GM18873 (cell line): ENCODE measurements at regions not wholly inside any gene's neighbourhood (a gene's known extent, or its start where the extent isn't known, plus 50 kb on each side); places are given as distances from the start of the nearest gene placed in this dataset.

ENCODE experiments used
- ATAC-seq: cut with Tn5 transposase; IDR thresholded peaks from one replicate; pipeline ENCODE4 v1.9.1; 2021; ENCODE audit warnings: mild to moderate bottlenecking, moderate library complexity, moderate number of reproducible peaks; ENCODE audit not compliant: unreplicated experiment, low FRiP score

- ATAC-seq = peak; percentile 71
Measured at GRCh38 chr5:88666761-88667495, 216.1 kb downstream of the MEF2C start.

- no peak for ATAC-seq
Measured at GRCh38 chr5:88665750-88666215, 217.2 kb downstream of the MEF2C start.

DNA sequence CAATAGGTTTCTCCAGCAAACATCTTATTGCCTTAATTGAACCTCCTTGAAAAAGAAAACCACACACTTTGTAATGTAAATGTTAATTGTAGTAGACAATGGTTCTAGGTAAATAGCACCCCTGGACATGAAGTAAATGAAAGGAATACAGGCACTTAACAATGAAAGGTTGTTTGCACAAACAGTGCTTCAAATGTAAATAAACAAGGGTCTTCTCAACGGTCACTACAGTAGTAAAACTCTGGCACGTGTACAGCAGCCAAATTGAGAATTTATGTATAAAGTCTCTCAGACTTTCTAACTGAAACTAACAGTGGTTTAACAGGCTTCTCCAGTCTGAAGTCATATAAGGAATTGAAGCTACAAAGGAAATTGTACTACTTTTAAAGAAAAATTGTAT, 218.3 kb downstream of the MEF2C start:
- ATAC-seq = no peak

DNA sequence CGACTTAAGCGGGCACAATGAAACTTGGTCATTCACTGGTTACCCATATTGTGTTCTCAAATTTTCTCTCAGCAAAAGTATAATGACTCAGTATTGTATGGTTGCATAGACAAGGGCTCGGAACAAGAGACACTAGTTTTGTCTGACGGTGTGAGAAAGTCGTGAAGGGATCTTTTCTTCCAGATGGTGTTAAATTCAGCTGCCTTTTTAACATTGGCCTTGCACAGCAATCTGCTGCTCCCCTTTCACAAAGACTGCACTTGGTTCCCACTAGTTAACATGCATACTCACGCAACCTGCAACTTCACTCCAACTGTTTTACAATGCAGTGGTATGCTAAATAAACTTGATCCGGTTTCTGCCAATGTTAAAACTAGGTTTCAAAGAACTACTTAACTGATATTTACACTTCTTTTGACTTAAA, 219.2 kb downstream of the MEF2C start:
- ATAC-seq = no peak

- ATAC-seq = no peak
Measured at GRCh38 chr5:88662846-88663245, 220.1 kb downstream of the MEF2C start.

- ATAC-seq = no peak
Measured at GRCh38 chr5:88661806-88662207, 221.2 kb downstream of the MEF2C start.

GRCh38 chr5:88660947-88661805, 221.8 kb downstream of the MEF2C start:
- peak; percentile 56 for ATAC-seq

DNA sequence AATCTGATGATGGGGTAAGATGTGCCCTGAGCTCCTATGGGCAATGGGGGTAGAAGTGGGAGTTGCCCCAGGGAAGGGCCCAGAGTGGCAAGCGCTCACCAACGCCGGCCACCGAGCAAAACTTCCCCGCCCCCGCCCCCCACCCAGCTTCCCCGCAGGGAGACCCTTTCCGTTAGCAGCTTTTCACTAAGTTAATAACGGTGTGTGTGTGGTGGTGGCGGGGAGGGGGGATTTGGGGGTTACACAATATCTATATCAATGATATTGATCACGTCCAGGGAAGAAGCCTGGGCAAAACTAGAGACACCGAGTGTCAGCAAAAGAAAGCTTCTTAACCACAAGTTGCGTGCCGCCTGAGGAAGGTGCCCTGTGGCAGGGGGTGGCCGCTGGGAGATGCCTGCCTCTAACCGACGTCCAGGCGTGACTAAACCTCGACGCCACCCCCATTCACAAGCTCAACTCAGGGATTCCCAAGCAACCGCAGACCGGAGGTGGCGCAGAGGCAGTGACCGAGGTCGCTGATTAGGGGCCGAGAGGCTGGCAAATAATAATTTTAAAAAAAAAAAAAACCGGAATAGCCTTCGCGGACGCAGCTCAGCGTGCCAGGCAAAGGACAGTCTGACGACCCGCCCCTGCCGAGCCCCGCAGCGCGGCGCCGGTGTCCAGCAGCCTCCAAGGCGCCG, 222.6 kb downstream of the MEF2C start:
- ATAC-seq = peak; percentile 35

DNA sequence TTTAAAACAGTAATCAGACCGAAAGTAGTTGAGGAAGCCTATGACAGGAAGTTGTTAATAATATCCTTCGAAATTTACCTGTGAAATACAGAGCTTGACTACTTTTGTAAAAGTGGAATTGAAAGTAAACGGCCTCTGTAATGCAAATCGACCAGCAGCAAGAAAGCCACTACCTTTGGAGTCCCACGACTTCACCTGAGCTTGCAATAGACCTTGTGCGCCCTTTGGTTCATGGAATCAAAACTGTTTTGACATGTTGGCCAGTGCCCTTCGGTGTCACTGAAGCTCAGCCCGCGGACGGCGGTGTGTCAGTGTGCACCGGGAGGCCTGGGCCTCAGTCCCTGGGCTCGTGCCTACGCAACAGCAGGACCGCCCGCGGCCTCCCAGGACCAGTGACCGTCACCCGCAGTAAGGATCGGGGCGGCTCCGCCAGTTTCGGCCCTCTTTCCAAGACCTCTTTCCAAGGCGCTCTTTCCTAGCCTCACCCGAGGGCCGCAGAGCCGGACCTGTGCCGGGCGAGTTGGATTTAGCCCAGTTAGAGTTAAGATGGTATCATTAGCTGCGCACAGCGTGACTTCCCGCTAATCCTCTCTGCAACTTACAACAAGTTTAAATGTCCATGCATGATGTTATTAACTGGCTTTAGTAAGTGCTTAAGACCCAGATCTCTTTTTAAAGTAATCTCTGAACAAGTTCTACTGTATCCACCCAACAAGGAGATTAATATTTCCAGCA, 223.3 kb downstream of the MEF2C start:
- ATAC-seq = peak; percentile 56

DNA sequence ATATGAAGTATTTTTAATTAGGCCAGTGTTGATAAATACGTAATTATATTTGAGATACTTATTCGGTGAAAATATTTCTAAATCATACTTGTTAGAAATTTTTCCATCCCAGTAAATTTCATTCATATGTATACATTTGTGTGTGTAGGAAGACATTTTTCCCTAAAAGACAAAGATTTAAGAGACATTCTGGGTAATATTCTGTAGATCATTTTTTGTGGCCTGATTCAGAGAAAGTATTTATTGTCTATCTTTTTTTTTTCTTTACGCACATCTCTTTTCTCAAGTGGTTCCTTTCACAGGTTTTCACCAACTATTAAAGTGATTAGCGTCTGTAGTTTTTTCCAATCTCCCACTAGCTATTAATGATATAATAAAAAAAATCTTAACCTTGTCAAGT, 224.1 kb downstream of the MEF2C start:
- no peak for ATAC-seq

GRCh38 chr5:88657906-88658775, 224.8 kb downstream of the MEF2C start:
- no peak for ATAC-seq

GRCh38 chr5:88657136-88657535, 225.8 kb downstream of the MEF2C start:
- ATAC-seq = no peak

- no peak for ATAC-seq
Measured at GRCh38 chr5:88656221-88656950, 226.6 kb downstream of the MEF2C start.

DNA sequence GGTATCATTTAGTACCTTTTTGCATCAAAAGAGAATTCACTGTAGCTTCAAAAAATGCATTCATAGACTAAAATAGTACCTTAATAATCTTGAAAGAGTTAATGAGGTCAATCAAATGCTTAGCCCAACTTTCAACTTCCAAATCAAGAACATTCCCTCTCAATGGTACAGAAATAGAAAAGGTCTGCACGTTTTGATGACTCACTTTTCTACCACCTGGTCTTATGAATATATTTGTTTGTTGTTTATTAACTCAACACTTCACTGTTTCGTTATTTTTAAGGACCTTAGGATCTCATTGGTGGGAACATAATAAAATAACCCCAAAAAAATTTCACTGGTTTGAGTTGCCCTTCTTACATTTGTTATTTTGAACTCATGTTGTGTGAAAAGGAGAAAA, 229.5 kb downstream of the MEF2C start:
- ATAC-seq = no peak

GRCh38 chr5:88647901-88648300, 235.1 kb downstream of the MEF2C start:
- ATAC-seq = no peak

GRCh38 chr5:88646866-88647265, 236.1 kb downstream of the MEF2C start:
- ATAC-seq = no peak

- ATAC-seq = no peak
Measured at GRCh38 chr5:88644676-88645075, 238.3 kb downstream of the MEF2C start.

DNA sequence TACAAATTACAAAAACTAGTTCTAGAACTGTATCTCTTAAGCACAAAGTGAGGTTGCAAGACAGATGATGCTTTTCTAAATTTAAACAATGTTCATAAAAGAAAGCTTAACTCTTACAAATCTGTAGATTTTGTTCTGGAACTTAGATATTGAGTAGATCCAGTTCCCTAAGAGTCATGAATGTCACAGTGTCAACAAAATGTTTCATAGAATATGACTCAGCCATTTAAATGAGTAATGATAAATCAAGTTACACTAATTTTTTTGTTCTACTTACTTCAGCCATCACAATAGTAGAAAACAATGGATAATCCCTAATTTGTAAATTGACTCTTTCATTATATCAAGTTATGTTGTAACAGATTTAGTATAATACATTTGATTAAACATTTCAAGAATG, 239.7 kb downstream of the MEF2C start:
- ATAC-seq = no peak

DNA sequence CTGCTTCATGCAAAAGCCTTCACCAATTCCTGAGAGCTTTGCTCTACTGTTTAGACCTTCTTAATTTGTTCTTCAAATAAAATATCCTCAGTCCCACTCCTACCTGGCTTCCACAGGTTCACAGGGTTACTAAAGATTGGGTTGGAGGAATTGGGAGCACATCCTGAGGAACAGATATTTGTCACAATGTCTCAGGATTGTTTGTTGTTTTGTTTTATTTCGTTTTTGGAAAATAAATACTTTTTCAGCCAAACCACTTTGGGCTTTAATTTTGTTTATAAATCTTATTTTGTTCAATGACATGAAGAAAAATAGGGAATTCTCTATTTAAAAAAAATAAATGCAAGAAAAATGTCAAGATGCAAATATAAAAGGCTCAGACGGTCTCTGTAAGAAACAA, 249.0 kb downstream of the MEF2C start:
- no peak for ATAC-seq
